Stimulated activated naive CD8-positive, alpha-beta T cell treated with anti-CD3 and anti-CD28 coated beads, Interleukin-15, amount 100 ng/mL, for 72 hours (primary cell): ENCODE measurements at regions not wholly inside any gene's neighbourhood (a gene's known extent, or its start where the extent isn't known, plus 50 kb on each side); places are given as distances from the start of the nearest gene placed in this dataset.

Experiments used
- ATAC-seq: fragments of 150-1000 bp; cut with Tn5 transposase; 2 replicates; pipeline ENCODE4 v1.10.0; 2021; ENCODE audit warnings: mild to moderate bottlenecking, moderate library complexity
- DNase-seq, 2 donors: peaks; one replicate each; pipeline ENCODE4 v3.0.0; 2021 to 2022
- H3K27ac Mint-ChIP-seq, 2 donors: one replicate each; pipeline ENCODE4 v1.8.0; 2022; ENCODE audit warnings: mild to moderate bottlenecking in 2 of 2, mixed read lengths in 2 of 2, moderate library complexity in 2 of 2
- H3K27me3 Mint-ChIP-seq: one replicate; pipeline ENCODE4 v1.8.0; 2022; ENCODE audit warnings: mixed read lengths
- H3K4me1 Mint-ChIP-seq: one replicate; pipeline ENCODE4 v1.8.0; 2022; ENCODE audit warnings: mild to moderate bottlenecking, mixed read lengths
- H3K4me3 Mint-ChIP-seq, 2 donors: one replicate each; pipeline ENCODE4 v1.8.0; 2022; ENCODE audit warnings: mild to moderate bottlenecking in 2 of 2, mixed read lengths in 2 of 2, moderate library complexity in 1 of 2
- H3K9me3 Mint-ChIP-seq, 2 donors: one replicate each; pipeline ENCODE4 v1.8.0; 2022; ENCODE audit warnings: mixed read lengths in 2 of 2

- Mint-ChIP-seq H3K27ac (no peak overlapping the region), H3K4me1 (peaks cover 14% of the 10 kb centered on the region), H3K4me3 (peak overlapping the region; percentile 69 to 77), H3K9me3 (no peaks in the 10 kb centered on the region), H3K27me3 (peaks cover 39% of the 10 kb centered on the region)
- ATAC-seq (peak; percentile 98), DNase-seq (peak; percentile 73 to 83)
These were observed 65.8 kb upstream of the ARMC2 start for GRCh38 chr6:108782179-108783041.

DNA sequence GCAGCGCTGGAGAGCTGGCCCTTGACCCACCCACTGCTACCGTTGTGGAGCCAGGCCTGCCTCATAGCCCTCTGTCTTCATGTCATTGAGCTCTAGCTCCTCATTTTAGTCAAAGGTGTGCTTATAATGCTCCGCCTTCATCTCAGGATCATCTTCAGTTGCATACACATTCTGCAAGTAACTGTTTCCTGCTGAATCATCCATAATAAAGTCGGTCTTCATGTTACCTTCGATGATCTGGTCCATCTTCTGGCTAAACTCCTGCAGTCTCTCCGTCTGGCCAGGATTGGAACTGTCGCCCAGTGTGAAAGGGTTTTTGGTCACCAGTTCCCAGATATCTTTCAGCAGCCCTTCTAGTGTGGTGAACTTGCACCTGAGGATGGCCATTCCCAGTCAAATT, 62.6 kb upstream of the ARMC2 start:
- ATAC-seq (no peak), DNase-seq (no peak)
- H3K4me3 Mint-ChIP-seq, result no peak overlapping the region
- peaks cover 33% of the 10 kb centered on the region for H3K27me3 Mint-ChIP-seq
- peaks cover 14% of the 10 kb centered on the region for H3K4me1 Mint-ChIP-seq
- H3K27ac Mint-ChIP-seq, result no peak overlapping the region
- H3K9me3 Mint-ChIP-seq, result no peaks in the 10 kb centered on the region

DNA sequence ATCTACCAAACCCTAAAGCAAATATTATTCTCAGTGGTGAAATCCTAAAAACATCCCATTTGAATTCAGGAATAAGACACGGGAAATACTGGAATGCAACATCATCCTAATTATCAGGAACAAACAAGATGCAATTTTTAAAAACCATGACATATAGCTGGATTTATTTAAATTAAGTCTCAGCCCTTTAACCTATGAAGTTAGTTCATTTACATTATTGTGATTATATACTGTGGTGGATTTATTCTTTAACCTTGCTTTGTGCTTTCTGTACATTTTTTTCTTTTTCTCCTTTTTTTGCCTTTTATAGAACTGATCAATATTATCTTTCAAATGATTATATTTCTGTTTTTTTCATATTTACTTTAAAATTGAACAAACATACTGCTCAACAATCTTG, 59.8 kb upstream of the ARMC2 start:
- no peak for DNase-seq
- no peak overlapping the region for H3K27ac Mint-ChIP-seq
- H3K27me3 Mint-ChIP-seq, result peaks cover 13% of the 10 kb centered on the region
- H3K4me1 Mint-ChIP-seq, result no peaks in the 10 kb centered on the region
- no peak for ATAC-seq
- H3K4me3 Mint-ChIP-seq, result no peak overlapping the region
- H3K9me3 Mint-ChIP-seq, result no peaks in the 10 kb centered on the region

DNA sequence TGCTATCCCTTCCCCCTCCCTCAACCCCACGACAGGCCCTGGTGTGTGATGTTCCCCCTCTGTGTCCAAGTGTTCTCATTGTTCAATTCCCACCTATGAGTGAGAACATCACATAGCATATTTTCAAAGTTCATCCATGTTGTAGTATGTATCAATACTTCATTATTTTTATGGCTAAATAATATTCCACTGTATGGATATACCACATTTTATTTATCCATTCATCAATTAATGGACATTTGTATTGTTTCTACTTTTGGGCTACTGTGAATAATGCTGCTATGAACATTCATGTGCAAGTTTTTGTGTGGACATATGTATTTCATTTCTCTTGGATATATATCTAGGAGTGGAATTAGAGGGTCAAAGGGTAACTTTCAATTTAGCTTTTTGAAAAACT, 58.7 kb upstream of the ARMC2 start:
- no peaks in the 10 kb centered on the region for H3K4me1 Mint-ChIP-seq
- peaks cover 11% of the 10 kb centered on the region for H3K27me3 Mint-ChIP-seq
- no peaks in the 10 kb centered on the region for H3K9me3 Mint-ChIP-seq
- ATAC-seq (no peak), DNase-seq (no peak)
- H3K27ac Mint-ChIP-seq, result no peak overlapping the region
- H3K4me3 Mint-ChIP-seq, result no peak overlapping the region

DNA sequence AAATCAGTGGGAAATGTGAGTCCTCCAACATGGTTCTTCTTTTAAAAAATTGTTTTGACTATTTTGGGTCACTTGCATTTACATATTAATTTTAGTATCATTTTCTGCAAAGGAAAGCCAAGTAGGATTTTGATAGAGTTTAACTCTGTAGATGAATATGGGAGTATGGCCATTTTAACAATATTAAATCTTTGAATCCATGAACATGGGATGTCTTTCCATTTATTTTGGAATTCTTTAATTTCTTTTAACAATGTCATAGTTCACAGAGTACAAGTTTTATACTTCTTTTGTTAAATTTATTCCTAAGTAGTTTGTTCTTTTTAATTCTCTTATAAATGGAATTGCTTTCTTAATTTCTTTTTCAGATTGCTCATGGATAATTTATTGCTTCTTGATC, 56.5 kb upstream of the ARMC2 start:
- Mint-ChIP-seq H3K4me3 (no peak overlapping the region), H3K9me3 (no peaks in the 10 kb centered on the region), H3K4me1 (no peaks in the 10 kb centered on the region), H3K27me3 (no peaks in the 10 kb centered on the region), H3K27ac (no peak overlapping the region)
- ATAC-seq (no peak), DNase-seq (no peak)

DNA sequence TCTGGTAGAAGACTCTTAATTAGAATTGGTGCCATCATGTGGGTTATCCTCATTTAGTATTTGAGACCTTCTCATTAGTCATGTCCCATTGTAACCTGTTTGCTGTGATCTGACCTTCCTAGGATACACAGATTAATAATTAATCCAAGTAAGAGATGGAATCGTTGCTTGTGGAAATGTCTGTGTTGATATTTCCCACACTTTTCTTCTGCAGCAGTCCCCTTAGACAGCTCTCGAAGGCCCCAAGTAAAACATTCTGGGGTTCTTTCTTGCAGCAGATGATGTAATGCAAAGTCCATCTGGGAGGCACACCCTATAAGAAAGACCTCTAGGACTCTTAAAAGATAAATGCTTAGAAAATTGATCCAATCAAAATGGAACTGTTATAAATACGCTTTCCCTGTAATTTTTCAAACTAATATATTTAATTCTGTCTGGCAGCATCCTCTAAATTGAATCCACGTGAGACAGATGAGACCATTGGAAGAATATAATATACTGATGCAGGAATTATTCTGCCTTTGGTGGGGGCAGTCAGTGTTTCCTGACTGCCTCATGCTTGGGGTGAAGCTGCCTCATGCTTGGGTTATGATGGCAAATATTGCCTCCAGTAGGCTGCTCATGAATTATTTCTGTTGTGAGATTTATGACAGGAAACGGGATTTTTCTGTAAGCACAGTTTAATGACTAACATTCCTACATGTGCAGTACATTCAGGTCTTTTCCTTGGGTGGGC, 54.5 kb upstream of the ARMC2 start:
- Mint-ChIP-seq H3K4me3 (no peak overlapping the region), H3K4me1 (peaks cover 11% of the 10 kb centered on the region), H3K27ac (no peak overlapping the region), H3K27me3 (no peaks in the 10 kb centered on the region), H3K9me3 (no peaks in the 10 kb centered on the region)
- no peak for DNase-seq
- no peak for ATAC-seq

DNA sequence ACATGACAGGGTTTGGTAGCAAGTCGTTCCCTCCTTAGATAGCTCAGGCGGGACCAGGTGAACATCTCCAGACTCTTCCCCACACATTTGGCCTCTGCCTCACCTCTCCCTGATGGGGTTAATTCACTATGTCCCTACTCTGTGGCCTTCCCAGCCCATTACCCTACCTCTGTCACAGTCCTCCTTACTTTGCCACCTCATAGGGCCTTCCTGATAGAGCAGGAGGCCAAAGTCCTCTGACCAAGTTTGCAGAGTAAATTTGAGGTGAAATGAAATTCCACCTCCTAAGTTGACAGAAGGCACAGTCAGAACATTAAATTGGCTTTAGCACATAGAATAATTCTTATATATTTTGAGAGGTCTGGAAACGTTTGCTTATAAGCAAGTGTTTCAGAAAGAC, 53.1 kb upstream of the ARMC2 start:
- no peak for ATAC-seq
- no peaks in the 10 kb centered on the region for H3K9me3 Mint-ChIP-seq
- H3K4me3 Mint-ChIP-seq, result no peak overlapping the region
- no peak for DNase-seq
- H3K27me3 Mint-ChIP-seq, result no peaks in the 10 kb centered on the region
- H3K4me1 Mint-ChIP-seq, result peaks cover 14% of the 10 kb centered on the region
- no peak overlapping the region for H3K27ac Mint-ChIP-seq

GRCh38 chr6:108795814-108796213, 52.4 kb upstream of the ARMC2 start:
- DNase-seq (no peak), ATAC-seq (no peak)
- Mint-ChIP-seq H3K27me3 (no peaks in the 10 kb centered on the region), H3K4me3 (no peak overlapping the region), H3K27ac (no peak overlapping the region), H3K9me3 (no peaks in the 10 kb centered on the region), H3K4me1 (peaks cover 14% of the 10 kb centered on the region)

DNA sequence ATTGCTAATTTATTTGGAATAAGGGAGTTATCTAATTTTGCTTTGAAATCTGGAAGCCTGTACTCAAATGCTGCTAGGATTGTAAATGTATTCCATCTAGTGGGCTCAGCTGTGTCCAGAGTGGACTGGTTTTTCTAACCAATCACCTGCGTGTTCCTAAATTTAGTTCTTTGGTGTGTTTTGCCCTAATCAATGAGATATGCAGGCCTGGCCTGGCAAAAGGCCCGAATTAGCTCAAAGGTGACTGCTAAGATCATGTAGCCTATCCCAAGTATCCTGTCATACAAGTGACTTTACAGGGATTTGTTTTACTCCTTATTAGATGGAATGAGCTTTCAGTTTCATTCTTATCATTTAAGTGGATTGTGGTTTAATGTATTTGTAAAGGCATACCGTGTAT, 51.3 kb upstream of the ARMC2 start:
- ATAC-seq (no peak), DNase-seq (no peak)
- peaks cover 14% of the 10 kb centered on the region for H3K4me1 Mint-ChIP-seq
- H3K4me3 Mint-ChIP-seq, result no peak overlapping the region
- no peaks in the 10 kb centered on the region for H3K9me3 Mint-ChIP-seq
- no peaks in the 10 kb centered on the region for H3K27me3 Mint-ChIP-seq
- no peak overlapping the region for H3K27ac Mint-ChIP-seq

GRCh38 chr6:108797951-108798669, 50.1 kb upstream of the ARMC2 start:
- no peaks in the 10 kb centered on the region for H3K9me3 Mint-ChIP-seq
- H3K4me3 Mint-ChIP-seq, result peak overlapping the region; percentile 48 to 81
- peaks cover 14% of the 10 kb centered on the region for H3K4me1 Mint-ChIP-seq
- DNase-seq (no peak), ATAC-seq (peak; percentile 29)
- H3K27me3 Mint-ChIP-seq, result no peaks in the 10 kb centered on the region
- peak overlapping the region in 1 of 2 donors; percentile 6 for H3K27ac Mint-ChIP-seq
